Liver (tissue), 8 donors: ENCODE measurements at regions not wholly inside any gene's neighbourhood (a gene's known extent, or its start where the extent isn't known, plus 50 kb on each side); places are given as distances from the start of the nearest gene placed in this dataset.

Experiments used
- DNase-seq: peaks from one replicate; pipeline ENCODE4 v3.0.0-alpha.2; 2017; ENCODE audit warnings: low spot score
- H3K27ac ChIP-seq, 2 donors: one replicate each; pipeline ENCODE4 v1.7.0; 2013; ENCODE audit warnings: inconsistent platforms in 2 of 2, low read length in 2 of 2, control low read depth in 1 of 2, low read depth in 1 of 2, mild to moderate bottlenecking in 1 of 2
- H3K27me3 ChIP-seq, 4 donors: one replicate each; pipeline versions ENCODE4 v1.6.1 to v1.7.0; 2013; ENCODE audit warnings: low read length in 3 of 4, inconsistent platforms in 1 of 4, mild to moderate bottlenecking in 1 of 4, moderate library complexity in 1 of 4; ENCODE audit not compliant: control insufficient read depth in 4 of 4, insufficient read depth in 4 of 4
- H3K36me3 ChIP-seq, 4 donors: one replicate each; pipeline versions ENCODE4 v1.6.1 to v1.7.0; 2013; ENCODE audit warnings: low read length in 3 of 4, mild to moderate bottlenecking in 3 of 4, low read depth in 1 of 4, moderate library complexity in 1 of 4; ENCODE audit not compliant: control insufficient read depth in 4 of 4, insufficient read depth in 3 of 4
- H3K4me1 ChIP-seq, 4 donors: one replicate each; pipeline versions ENCODE4 v1.6.1 to v1.7.0; 2013; ENCODE audit warnings: low read length in 3 of 4, mild to moderate bottlenecking in 3 of 4, moderate library complexity in 1 of 4; ENCODE audit not compliant: control insufficient read depth in 4 of 4, insufficient read depth in 4 of 4
- H3K4me3 ChIP-seq, 3 donors: one replicate each; pipeline versions ENCODE4 v1.6.1 to v1.7.0; 2013; ENCODE audit warnings: low read length in 3 of 3, control low read depth in 1 of 3, low read depth in 1 of 3, mild to moderate bottlenecking in 1 of 3
- H3K9ac ChIP-seq, 2 donors: one replicate each; pipeline ENCODE4 v1.7.0; 2013; ENCODE audit warnings: low read length in 2 of 2, mild to moderate bottlenecking in 2 of 2, moderate library complexity in 2 of 2, control low read depth in 1 of 2, low read depth in 1 of 2
- H3K9me3 ChIP-seq, 4 donors: one replicate each; pipeline versions ENCODE4 v1.6.1 to v1.7.0; 2013; ENCODE audit warnings: low read length in 3 of 4; ENCODE audit not compliant: control insufficient read depth in 4 of 4
- ATF3 ChIP-seq: IDR thresholded peaks from 2 replicates; pipeline ENCODE4 v1.6.1; 2016; ENCODE audit warnings: antibody characterized with exemption
- CTCF ChIP-seq: fragments of 150-350 bp; IDR thresholded peaks from 2 replicates; pipeline ENCODE4 v1.5.1; 2017; ENCODE audit warnings: improper control_type of control experiment, low read depth, low read length; ENCODE audit not compliant: missing input control
- EGR1 ChIP-seq, 2 donors: IDR thresholded peaks; 2 replicates each; pipeline ENCODE4 v1.6.1; 2016 to 2018; ENCODE audit warnings: antibody characterized with exemption in 2 of 2, low read depth in 2 of 2
- FOXA1 ChIP-seq: IDR thresholded peaks from 2 replicates; pipeline ENCODE4 v1.6.1; 2016; ENCODE audit warnings: antibody characterized with exemption
- FOXA2 ChIP-seq: IDR thresholded peaks from 2 replicates; pipeline ENCODE4 v1.6.1; 2016; ENCODE audit warnings: antibody characterized with exemption
- GABPA ChIP-seq, 2 donors: IDR thresholded peaks in 1 of 2; conservative IDR thresholded peaks in 1 of 2; 2 replicates each; pipeline ENCODE4 v1.6.1; 2016; ENCODE audit warnings: antibody characterized with exemption in 2 of 2, mild to moderate bottlenecking in 1 of 2, moderate library complexity in 1 of 2
- HNF4A ChIP-seq, 2 donors: conservative IDR thresholded peaks; 2 replicates each; pipeline ENCODE4 v1.6.1; 2016; ENCODE audit warnings: antibody characterized with exemption in 2 of 2, mild to moderate bottlenecking in 2 of 2
- HNF4G ChIP-seq: IDR thresholded peaks from 2 replicates; pipeline ENCODE4 v1.6.1; 2016; ENCODE audit warnings: antibody characterized with exemption
- JUND ChIP-seq, 2 donors: IDR thresholded peaks; 2 replicates each; pipeline ENCODE4 v1.6.1; 2016; ENCODE audit warnings: antibody characterized with exemption in 2 of 2
- MAX ChIP-seq: IDR thresholded peaks from 2 replicates; pipeline ENCODE4 v1.6.1; 2016; ENCODE audit warnings: antibody characterized with exemption
- NR2F2 ChIP-seq: IDR thresholded peaks from 2 replicates; pipeline ENCODE4 v1.6.1; 2016; ENCODE audit warnings: antibody characterized with exemption
- RAD21 ChIP-seq, 2 donors: IDR thresholded peaks; 2 replicates each; pipeline ENCODE4 v1.6.1; 2016; ENCODE audit warnings: antibody characterized with exemption in 2 of 2, mild to moderate bottlenecking in 2 of 2
- REST ChIP-seq: IDR thresholded peaks from 2 replicates; pipeline ENCODE4 v1.6.1; 2016; ENCODE audit warnings: antibody characterized with exemption, mild to moderate bottlenecking
- RXRA ChIP-seq, 2 donors: IDR thresholded peaks; 2 replicates each; pipeline ENCODE4 v1.6.1; 2017 to 2018; ENCODE audit warnings: antibody characterized with exemption in 2 of 2, mild to moderate bottlenecking in 1 of 2
- SP1 ChIP-seq: IDR thresholded peaks from 2 replicates; pipeline ENCODE4 v1.6.1; 2018; ENCODE audit warnings: antibody characterized with exemption, mild to moderate bottlenecking
- TAF1 ChIP-seq: conservative IDR thresholded peaks from 2 replicates; pipeline ENCODE4 v1.6.1; 2016; ENCODE audit warnings: antibody characterized with exemption, mild to moderate bottlenecking
- YY1 ChIP-seq: IDR thresholded peaks from 2 replicates; pipeline ENCODE4 v1.6.1; 2016; ENCODE audit warnings: antibody characterized with exemption, mild to moderate bottlenecking
- ZBTB33 ChIP-seq: IDR thresholded peaks from 2 replicates; pipeline ENCODE4 v1.6.1; 2016; ENCODE audit warnings: antibody characterized with exemption
- WGBS: extraction: QIAGEN DNeasy Blood & Tissue Kit; methylation state at CpG from one replicate; pipeline ENCODE4 v1.1.7; 2013; 5-methylcytosine and 5-hydroxymethylcytosine counted together
- donor health status: healthy.
- donor health status: healthy.
- donor health status: healthy.
- donor health status: healthy.
- donor health status: healthy.

- WGBS, result 94% methylated on average over 11 of the region's 11 CpGs
- H3K27me3 ChIP-seq, result no peaks in the 10 kb centered on the region
- H3K9ac ChIP-seq, result no peak overlapping the region
- H3K27ac ChIP-seq, result no peak overlapping the region
- no peaks in the 10 kb centered on the region for H3K36me3 ChIP-seq
- DNase-seq, result no peak
- H3K9me3 ChIP-seq, result no peaks in the 10 kb centered on the region
- TF ChIP-seq NR2F2, result no peak
- TF ChIP-seq RAD21 (IDR thresholded peaks at IDR 0.05), result no peak
- no peak for TF ChIP-seq YY1
- no peak for TF ChIP-seq REST
- TF ChIP-seq EGR1 (IDR thresholded peaks at IDR 0.05; ENCODE audit: low read depth in 2 of 2), result no peak
- no peak for TF ChIP-seq CTCF
- TF ChIP-seq ZBTB33, result no peak
- no peak for TF ChIP-seq HNF4G
- no peak for TF ChIP-seq FOXA1
- no peak for TF ChIP-seq GABPA (IDR thresholded peaks at IDR 0.05 in 1 of 2, conservative IDR thresholded peaks at IDR 0.05 in 1 of 2)
- no peak for TF ChIP-seq JUND (IDR thresholded peaks at IDR 0.05)
- TF ChIP-seq ATF3, result no peak
- no peak for TF ChIP-seq RXRA (IDR thresholded peaks at IDR 0.05)
- no peak for TF ChIP-seq HNF4A (conservative IDR thresholded peaks at IDR 0.05)
- TF ChIP-seq SP1, result no peak
- TF ChIP-seq TAF1, result no peak
- TF ChIP-seq MAX, result no peak
- no peak for TF ChIP-seq FOXA2
- H3K4me3 ChIP-seq, result no peak overlapping the region
- no peaks in the 10 kb centered on the region for H3K4me1 ChIP-seq
These were observed 60.1 kb upstream of the YWHAQ start for GRCh38 chr2:9690716-9691498.
